Adipocyte (in vitro differentiated cells): ENCODE measurements at regions not wholly inside any gene's neighbourhood (a gene's known extent, or its start where the extent isn't known, plus 50 kb on each side); places are given as distances from the start of the nearest gene placed in this dataset.
A peak's percentile ranks its signal among the peaks of the same experiment; 100 is the strongest.
"Not testable (repeated sequence)": the region's sequence is repeated elsewhere in the genome, so short reads cannot be mapped to it uniquely, and the experiment has no call there.

Experiments
- DNase-seq: peaks from one replicate; pipeline ENCODE4 v3.0.0-alpha.2; 2015; ENCODE audit warnings: low read depth
- H3K27me3 ChIP-seq: replicated peaks from 2 replicates; pipeline ENCODE4 v1.7.0; 2013; ENCODE audit warnings: mild to moderate bottlenecking, low read length, moderate library complexity; ENCODE audit not compliant: control insufficient read depth, insufficient read depth
- H3K36me3 ChIP-seq: 2 replicates; pipeline ENCODE4 v1.7.0; 2013; ENCODE audit warnings: low read length, mild to moderate bottlenecking, moderate library complexity; ENCODE audit not compliant: control insufficient read depth, insufficient read depth, severe bottlenecking
- H3K4me1 ChIP-seq: 2 replicates; pipeline ENCODE4 v1.7.0; 2013; ENCODE audit warnings: mild to moderate bottlenecking, low read length, moderate library complexity; ENCODE audit not compliant: control insufficient read depth, insufficient read depth
- H3K4me3 ChIP-seq: 2 replicates; pipeline ENCODE4 v1.7.0; 2013; ENCODE audit warnings: mild to moderate bottlenecking, low read length, moderate library complexity
- H3K9ac ChIP-seq: 2 replicates; pipeline ENCODE4 v1.7.0; 2013; ENCODE audit warnings: mild to moderate bottlenecking, low read length, moderate library complexity
- H3K9me3 ChIP-seq: 2 replicates; pipeline ENCODE4 v1.7.0; 2013; ENCODE audit warnings: mild to moderate bottlenecking, low read length, moderate library complexity; ENCODE audit not compliant: control insufficient read depth

DNA sequence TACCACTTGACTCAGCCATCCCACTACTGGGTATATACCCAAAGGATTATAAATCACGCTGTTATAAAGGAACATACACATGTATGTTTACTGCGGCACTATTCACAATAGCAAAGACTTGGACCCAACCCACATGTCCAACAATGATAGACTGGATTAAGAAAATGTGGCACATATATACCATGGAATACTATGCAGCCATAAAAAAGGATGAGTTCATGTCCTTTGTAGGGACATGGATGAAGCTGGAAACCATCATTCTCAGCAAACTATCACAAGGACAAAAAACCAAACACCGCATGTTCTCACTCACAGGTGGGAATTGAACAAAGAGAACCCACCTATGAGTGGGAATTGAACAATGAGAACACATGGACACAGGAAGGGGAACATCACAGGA, 387.6 kb downstream of the RAD51AP2 start:
- not testable (repeated sequence) for H3K36me3 ChIP-seq, H3K4me1 ChIP-seq, H3K4me3 ChIP-seq, DNase-seq, H3K9ac ChIP-seq, H3K9me3 ChIP-seq, H3K27me3 ChIP-seq

DNA sequence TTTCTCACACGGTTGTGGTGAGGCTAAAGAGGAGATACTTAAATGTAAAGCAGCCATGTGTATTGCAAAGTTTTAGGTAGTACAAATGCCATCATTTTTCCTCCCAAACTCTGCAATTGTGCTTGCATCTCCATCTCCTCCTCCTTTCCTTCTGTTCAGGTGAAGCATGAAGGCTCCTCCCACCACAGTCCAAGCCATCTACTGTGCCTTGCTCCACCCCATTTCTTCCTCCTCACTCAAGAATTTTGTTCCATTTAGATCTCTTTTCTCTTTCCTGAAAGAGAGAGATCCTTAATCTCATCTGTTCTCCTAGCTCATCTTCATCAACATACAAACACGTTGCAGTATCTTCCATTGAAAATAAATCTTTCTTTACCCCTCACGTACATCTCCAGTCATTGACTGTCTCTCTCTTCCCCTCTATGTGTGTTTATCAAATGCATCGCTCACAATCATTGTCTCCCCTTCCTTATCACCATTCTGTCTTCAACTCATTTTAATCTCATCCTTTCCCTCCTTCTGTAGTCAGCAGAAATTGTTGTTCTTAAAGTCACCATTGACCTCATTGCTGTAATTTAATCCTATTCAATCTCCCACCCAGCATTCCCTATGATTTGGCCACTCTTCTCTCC, 392.1 kb downstream of the RAD51AP2 start:
- no peak overlapping the region for H3K9ac ChIP-seq
- H3K9me3 ChIP-seq = no peaks in the 10 kb centered on the region
- H3K4me1 ChIP-seq = no peaks in the 10 kb centered on the region
- DNase-seq = no peak
- no peaks in the 10 kb centered on the region for H3K27me3 ChIP-seq
- no peaks in the 10 kb centered on the region for H3K36me3 ChIP-seq
- H3K4me3 ChIP-seq = no peak overlapping the region

DNA sequence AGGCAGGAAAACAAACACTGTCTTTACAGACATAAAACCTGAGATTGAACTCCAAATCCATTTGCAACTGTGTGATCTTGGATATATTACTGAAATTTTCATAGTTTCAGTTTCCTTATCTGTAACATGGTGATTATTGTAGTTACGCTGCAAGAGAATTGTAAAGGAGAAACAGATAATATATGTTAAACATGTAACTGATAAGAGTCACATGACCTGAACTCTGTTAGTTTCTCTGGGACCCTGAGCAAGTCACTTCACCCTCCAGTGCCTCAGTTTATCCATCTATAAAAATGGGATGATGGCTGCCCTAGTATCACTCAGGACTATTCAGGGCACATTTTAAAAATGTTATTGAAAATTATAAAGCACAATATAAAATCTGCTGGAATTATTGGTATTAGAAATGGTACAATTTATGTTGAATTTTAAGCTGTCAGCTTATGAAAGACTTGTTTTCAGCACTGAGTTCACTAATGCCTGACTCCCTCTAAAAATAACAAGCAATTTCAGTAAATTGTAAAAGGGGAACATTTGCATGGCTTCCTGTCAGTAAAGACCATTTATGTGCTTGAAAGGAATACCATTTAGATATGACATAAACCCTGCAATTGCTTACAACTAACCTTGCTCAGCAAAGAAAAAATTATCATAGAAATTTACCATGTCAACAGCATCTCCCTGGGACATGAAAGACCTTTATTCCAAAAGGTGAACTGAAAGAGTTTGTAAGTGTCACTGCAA, 393.5 kb downstream of the RAD51AP2 start:
- Histone ChIP-seq H3K9ac (no peak overlapping the region), H3K4me3 (no peak overlapping the region), H3K9me3 (no peaks in the 10 kb centered on the region), H3K27me3 (no peaks in the 10 kb centered on the region), H3K4me1 (no peaks in the 10 kb centered on the region), H3K36me3 (no peaks in the 10 kb centered on the region)
- DNase-seq = no peak

DNA sequence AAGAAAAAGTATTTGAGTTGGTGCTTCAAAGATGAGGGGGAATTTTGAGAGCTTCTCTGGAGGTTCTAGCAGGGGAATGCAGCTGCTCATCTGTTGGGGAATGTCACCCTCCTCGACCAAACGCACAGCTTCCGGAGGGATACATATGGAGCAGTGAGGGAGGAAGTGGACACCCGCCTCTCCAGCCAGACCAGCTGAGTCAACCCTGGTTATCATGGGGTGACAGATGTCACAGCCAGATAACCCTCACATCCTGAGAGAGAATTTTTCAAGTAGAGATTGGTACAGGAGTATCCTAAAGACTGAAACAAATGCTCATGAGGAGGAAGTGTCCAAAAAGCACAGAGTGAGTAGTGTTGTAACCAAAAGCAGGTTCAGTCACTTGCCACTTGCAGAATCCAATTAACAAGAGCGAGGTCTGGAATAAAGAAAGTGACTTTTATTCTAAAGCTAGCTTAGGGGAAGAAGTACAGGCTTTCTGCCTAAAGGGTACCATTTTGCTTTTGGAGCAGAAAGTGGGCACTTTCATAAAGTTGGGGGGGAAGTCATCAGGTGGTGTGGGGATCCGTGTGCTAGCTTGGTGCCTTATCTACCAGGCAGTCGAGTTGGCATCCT, 395.2 kb downstream of the RAD51AP2 start:
- H3K4me1 ChIP-seq = no peaks in the 10 kb centered on the region
- DNase-seq = no peak
- H3K27me3 ChIP-seq = no peaks in the 10 kb centered on the region
- no peaks in the 10 kb centered on the region for H3K36me3 ChIP-seq
- no peaks in the 10 kb centered on the region for H3K9me3 ChIP-seq
- H3K4me3 ChIP-seq = no peak overlapping the region
- no peak overlapping the region for H3K9ac ChIP-seq

DNA sequence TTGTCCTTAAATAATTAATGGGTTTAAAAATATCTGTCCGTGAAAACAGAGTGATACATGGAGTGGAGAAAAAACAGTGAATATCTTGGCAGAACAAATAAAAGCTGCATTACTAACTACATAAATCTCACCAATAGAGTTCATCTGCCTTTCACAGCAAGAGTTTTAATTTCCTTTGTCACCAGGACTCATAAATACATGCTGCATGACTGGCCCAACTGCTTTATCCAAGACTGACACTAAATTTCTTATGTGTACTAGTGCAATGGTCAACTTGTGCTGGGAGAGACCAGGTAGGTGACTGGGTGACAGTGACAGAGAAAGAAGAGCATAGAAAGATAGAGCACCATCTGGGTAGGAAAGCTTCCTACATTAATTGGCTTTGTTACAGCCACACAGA, 402.8 kb downstream of the RAD51AP2 start:
- Histone ChIP-seq H3K4me1 (no peaks in the 10 kb centered on the region), H3K9ac (no peak overlapping the region), H3K27me3 (no peaks in the 10 kb centered on the region), H3K9me3 (no peaks in the 10 kb centered on the region), H3K36me3 (no peaks in the 10 kb centered on the region), H3K4me3 (no peak overlapping the region)
- no peak for DNase-seq

DNA sequence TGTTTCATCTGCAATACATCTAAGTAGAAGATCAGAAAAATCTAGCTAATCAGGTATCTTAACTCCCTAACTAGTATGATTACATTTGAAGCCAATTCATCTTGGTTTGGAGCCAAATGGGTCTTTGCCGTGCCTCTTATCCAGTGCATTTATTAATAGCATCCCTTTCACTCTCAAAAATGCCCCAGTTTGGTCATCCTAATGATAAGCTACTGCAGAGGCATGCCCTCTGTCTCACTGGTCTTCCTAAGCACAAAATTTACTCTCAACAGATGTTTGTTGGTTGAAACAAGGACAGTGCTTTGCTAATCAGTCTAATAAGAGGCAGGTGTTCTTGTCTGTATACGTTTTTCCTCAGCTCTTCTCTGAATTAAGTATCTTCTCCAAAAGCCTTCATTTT, 403.2 kb downstream of the RAD51AP2 start:
- Histone ChIP-seq H3K4me1 (no peaks in the 10 kb centered on the region), H3K27me3 (no peaks in the 10 kb centered on the region), H3K9me3 (no peaks in the 10 kb centered on the region), H3K36me3 (no peaks in the 10 kb centered on the region), H3K9ac (no peak overlapping the region), H3K4me3 (no peak overlapping the region)
- no peak for DNase-seq

DNA sequence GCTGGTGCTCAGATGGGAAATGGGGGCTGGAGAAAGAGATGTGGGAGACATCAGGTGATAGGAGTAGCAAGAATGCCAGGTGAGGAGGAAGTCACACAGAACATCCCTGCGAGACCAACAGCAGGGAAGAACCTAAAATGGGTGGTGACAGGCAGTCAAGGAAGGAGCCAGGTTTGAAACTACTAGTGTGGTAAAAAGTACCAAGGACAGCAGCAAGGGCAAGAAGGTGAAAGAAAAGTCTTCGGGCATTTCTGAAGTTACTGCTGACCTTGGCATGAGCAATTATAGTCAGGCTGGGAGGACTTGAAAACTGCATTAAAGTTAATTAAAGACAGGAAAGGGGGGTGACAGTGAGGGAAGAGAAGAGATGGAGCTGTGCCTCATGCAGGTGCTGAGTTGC, 410.4 kb downstream of the RAD51AP2 start:
- no peak overlapping the region for H3K9ac ChIP-seq
- H3K27me3 ChIP-seq = no peaks in the 10 kb centered on the region
- H3K4me1 ChIP-seq = no peaks in the 10 kb centered on the region
- no peak overlapping the region for H3K4me3 ChIP-seq
- H3K9me3 ChIP-seq = no peaks in the 10 kb centered on the region
- DNase-seq = peak; percentile 27
- H3K36me3 ChIP-seq = no peaks in the 10 kb centered on the region

DNA sequence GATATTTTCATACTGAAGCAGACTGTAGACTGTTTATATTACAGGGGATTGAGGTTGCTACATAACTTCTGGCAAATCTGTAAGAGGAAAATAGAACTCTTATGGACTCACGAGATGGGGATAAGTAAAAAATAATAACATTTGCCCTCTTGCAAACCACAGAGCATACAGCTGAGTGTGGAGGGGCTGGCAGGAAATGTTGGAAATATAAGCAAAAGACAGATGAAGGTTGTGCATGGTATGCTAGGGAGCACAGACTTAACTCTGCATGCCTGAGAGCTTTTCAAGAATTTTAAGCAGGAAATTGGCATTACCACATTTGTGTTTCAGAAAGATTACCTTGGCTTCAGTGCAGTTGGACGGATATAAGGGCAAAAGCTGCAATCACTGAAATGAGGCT, 411.1 kb downstream of the RAD51AP2 start:
- Histone ChIP-seq H3K27me3 (no peaks in the 10 kb centered on the region), H3K36me3 (no peaks in the 10 kb centered on the region), H3K9me3 (no peaks in the 10 kb centered on the region), H3K9ac (no peak overlapping the region), H3K4me3 (no peak overlapping the region), H3K4me1 (no peaks in the 10 kb centered on the region)
- peak; percentile 79 for DNase-seq

DNA sequence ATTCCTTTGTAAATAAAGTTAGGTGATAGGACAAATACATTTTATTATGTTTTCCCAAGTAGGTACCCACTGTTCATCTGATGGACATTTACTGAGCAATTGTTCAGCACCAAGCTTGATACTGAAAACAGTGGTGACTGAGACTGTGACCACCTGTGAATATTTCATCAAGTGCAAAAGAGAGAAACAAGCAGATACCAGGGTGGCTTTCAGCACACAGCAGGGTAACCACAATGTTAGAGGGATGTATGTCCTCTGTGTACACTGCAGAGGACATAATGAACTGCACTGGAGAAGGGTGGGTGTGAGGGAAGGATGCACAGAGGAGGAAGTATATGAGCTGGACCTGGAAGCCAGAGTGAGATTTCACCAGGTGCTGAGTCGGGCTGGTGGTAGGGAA, 411.8 kb downstream of the RAD51AP2 start:
- Histone ChIP-seq H3K9me3 (no peaks in the 10 kb centered on the region), H3K36me3 (no peaks in the 10 kb centered on the region), H3K27me3 (no peaks in the 10 kb centered on the region), H3K9ac (no peak overlapping the region), H3K4me1 (no peaks in the 10 kb centered on the region), H3K4me3 (no peak overlapping the region)
- DNase-seq = no peak

DNA sequence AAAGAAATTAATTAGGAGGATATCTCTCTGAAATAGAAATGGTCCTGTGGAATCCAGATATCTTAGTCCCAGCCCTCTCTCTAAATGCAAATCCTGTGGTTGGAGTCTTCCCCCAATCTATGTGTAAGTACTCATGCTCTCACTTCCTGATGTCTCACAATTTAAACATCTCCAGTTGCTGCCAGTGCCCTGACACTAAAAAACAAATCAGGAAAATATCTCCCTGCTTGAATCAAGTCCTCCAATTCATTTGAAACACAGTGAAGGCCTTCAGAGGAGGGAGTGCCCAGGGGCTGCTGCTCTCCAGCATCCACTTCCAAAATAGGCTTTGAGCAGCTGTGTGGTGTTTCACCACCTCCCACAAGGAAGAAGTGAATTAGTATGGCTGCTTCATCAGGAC, 413.8 kb downstream of the RAD51AP2 start:
- Histone ChIP-seq H3K27me3 (no peaks in the 10 kb centered on the region), H3K9me3 (no peaks in the 10 kb centered on the region), H3K9ac (no peak overlapping the region), H3K36me3 (no peaks in the 10 kb centered on the region), H3K4me3 (no peak overlapping the region), H3K4me1 (no peaks in the 10 kb centered on the region)
- peak; percentile 33 for DNase-seq

DNA sequence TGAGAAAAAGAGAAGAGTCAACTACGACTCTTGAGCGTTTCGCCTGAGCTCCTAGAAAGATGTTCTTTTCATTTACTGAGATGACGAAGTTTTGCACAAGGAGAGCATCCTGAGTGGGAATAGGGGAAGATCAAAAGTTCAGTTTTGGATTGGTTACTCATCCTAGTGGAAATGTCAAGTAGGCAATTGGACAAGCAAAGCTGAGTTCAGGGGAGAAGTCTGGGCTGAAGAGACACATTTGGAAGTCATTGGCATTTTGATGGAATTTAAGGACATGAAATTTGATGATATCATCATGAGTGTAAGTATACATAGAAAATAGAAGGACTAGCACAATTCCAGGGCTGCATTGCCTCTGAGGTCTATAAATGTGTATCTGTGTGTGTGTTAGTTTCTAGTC, 416.6 kb downstream of the RAD51AP2 start:
- no peaks in the 10 kb centered on the region for H3K4me1 ChIP-seq
- no peaks in the 10 kb centered on the region for H3K36me3 ChIP-seq
- H3K27me3 ChIP-seq = no peaks in the 10 kb centered on the region
- no peak overlapping the region for H3K4me3 ChIP-seq
- DNase-seq = peak; percentile 6
- no peak overlapping the region for H3K9ac ChIP-seq
- no peaks in the 10 kb centered on the region for H3K9me3 ChIP-seq
